Esophagus squamous epithelium (tissue), 4 donors: ENCODE measurements at regions not wholly inside any gene's neighbourhood (a gene's known extent, or its start where the extent isn't known, plus 50 kb on each side); places are given as distances from the start of the nearest gene placed in this dataset.

ENCODE experiments used
- POLR2A ChIP-seq, 4 donors: fragments of 450-650 bp; IDR thresholded peaks; one replicate each; pipeline ENCODE4 v1.6.1; 2017; ENCODE audit warnings: antibody characterized with exemption in 4 of 4, mild to moderate bottlenecking in 4 of 4, moderate library complexity in 3 of 4
- TF ChIP-seq, protein P1 (sequence below), 6 experiments: fragments of 450-650 bp in 4 of 6; fragments of 200-600 bp in 2 of 6; sonication (generic) in 2 of 6; IDR thresholded peaks; one replicate each; pipeline ENCODE4 v1.5.1; 2016 to 2019; ENCODE audit warnings: antibody characterized with exemption in 6 of 6, mild to moderate bottlenecking in 4 of 6, moderate library complexity in 4 of 6

DNA sequence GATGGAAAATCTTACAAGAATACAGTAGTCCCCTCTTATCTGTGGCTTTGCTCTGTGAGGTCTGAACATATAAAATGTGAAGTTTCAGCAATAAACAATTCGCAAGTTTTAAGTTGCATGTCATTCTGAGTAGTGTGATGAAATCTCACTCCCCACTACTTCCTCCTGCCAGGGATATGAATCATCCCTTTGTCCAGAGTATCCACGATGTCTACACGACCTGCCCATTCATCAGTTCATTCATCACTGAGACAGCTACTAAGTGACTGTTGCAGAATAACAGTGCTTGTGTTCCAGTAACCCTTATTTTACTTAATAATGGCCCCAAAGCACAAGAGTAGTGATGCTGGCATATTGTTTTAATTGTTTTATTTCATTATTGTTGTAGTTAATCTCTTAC is 489.2 kb upstream of the UBE2E2 start:
- TF ChIP-seq, protein P1, sequence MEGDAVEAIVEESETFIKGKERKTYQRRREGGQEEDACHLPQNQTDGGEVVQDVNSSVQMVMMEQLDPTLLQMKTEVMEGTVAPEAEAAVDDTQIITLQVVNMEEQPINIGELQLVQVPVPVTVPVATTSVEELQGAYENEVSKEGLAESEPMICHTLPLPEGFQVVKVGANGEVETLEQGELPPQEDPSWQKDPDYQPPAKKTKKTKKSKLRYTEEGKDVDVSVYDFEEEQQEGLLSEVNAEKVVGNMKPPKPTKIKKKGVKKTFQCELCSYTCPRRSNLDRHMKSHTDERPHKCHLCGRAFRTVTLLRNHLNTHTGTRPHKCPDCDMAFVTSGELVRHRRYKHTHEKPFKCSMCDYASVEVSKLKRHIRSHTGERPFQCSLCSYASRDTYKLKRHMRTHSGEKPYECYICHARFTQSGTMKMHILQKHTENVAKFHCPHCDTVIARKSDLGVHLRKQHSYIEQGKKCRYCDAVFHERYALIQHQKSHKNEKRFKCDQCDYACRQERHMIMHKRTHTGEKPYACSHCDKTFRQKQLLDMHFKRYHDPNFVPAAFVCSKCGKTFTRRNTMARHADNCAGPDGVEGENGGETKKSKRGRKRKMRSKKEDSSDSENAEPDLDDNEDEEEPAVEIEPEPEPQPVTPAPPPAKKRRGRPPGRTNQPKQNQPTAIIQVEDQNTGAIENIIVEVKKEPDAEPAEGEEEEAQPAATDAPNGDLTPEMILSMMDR (IDR thresholded peaks at IDR 0.05) = no peak
- TF ChIP-seq POLR2A (IDR thresholded peaks at IDR 0.05) = no peak
